Smooth muscle cell (in vitro differentiated cells): ENCODE measurements at regions not wholly inside any gene's neighbourhood (a gene's known extent, or its start where the extent isn't known, plus 50 kb on each side); places are given as distances from the start of the nearest gene placed in this dataset.

Source experiments
- DNase-seq: peaks from one replicate; lab custom pipeline; 2025; ENCODE audit not compliant: unreplicated experiment; lab: John Stamatoyannopoulos, UW
- H2AFZ ChIP-seq: fragments of 200-600 bp; sonication (generic); 2 replicates; pipeline ENCODE4 v1.6.0; 2016; ENCODE audit warnings: antibody characterized with exemption, low read depth, mild to moderate bottlenecking
- H3F3A ChIP-seq: fragments of 200-600 bp; sonication (generic); 2 replicates; pipeline ENCODE4 v1.6.0; 2017; ENCODE audit warnings: antibody characterized with exemption, low read depth
- H3K27ac ChIP-seq: fragments of 200-600 bp; sonication (generic); 2 replicates; pipeline ENCODE4 v1.5.1; 2016; ENCODE audit warnings: low read depth, mild to moderate bottlenecking
- H3K27me3 ChIP-seq: fragments of 200-600 bp; sonication (generic); 2 replicates; pipeline ENCODE4 v1.6.1; 2016; ENCODE audit warnings: low read depth, mild to moderate bottlenecking
- H3K36me3 ChIP-seq: fragments of 200-600 bp; sonication (generic); 2 replicates; pipeline ENCODE4 v1.5.1; 2016; ENCODE audit warnings: low read depth
- H3K4me1 ChIP-seq: fragments of 200-600 bp; sonication (generic); 2 replicates; pipeline ENCODE4 v1.5.1; 2016; ENCODE audit warnings: low read depth
- H3K4me2 ChIP-seq: fragments of 200-600 bp; sonication (generic); 2 replicates; pipeline ENCODE4 v1.6.0; 2016; ENCODE audit warnings: mild to moderate bottlenecking
- H3K4me3 ChIP-seq: fragments of 200-600 bp; sonication (generic); 2 replicates; pipeline ENCODE4 v1.5.1; 2016; ENCODE audit warnings: mild to moderate bottlenecking
- H3K79me2 ChIP-seq: fragments of 200-600 bp; sonication (generic); 2 replicates; pipeline ENCODE4 v1.6.0; 2016; ENCODE audit warnings: low read depth, mild to moderate bottlenecking
- H3K9ac ChIP-seq: fragments of 200-600 bp; sonication (generic); 2 replicates; pipeline ENCODE4 v1.6.0; 2016; ENCODE audit warnings: low read depth
- H3K9me3 ChIP-seq: fragments of 200-600 bp; sonication (generic); replicated peaks from 2 replicates; pipeline ENCODE4 v1.5.1; 2016; ENCODE audit warnings: low read depth
- H4K20me1 ChIP-seq: fragments of 200-600 bp; sonication (generic); 2 replicates; pipeline ENCODE4 v1.6.0; 2016; ENCODE audit warnings: low read depth
- CTCF ChIP-seq: fragments of 200-600 bp; sonication (generic); IDR thresholded peaks from 2 replicates; pipeline ENCODE4 v1.5.1; 2017; ENCODE audit warnings: borderline replicate concordance, mild to moderate bottlenecking, antibody characterized with exemption; ENCODE audit not compliant: insufficient read depth, poor library complexity, severe bottlenecking
- WGBS: methylation state at CpG from one replicate; pipeline ENCODE4 v1.1.7; 2016; ENCODE audit warnings: low lambda C conversion rate; 5-methylcytosine and 5-hydroxymethylcytosine counted together

GRCh38 chr16:85246973-85247372 lies 134.7 kb upstream of the CIBAR2 start:
- H3K4me3 ChIP-seq = no peak overlapping the region
- TF ChIP-seq CTCF = no peak

GRCh38 chr16:85248342-85248741 lies 136.1 kb upstream of the CIBAR2 start:
- Histone ChIP-seq H2AFZ (no peak overlapping the region), H3K4me1 (peaks cover 6% of the 10 kb centered on the region), H3K4me3 (no peak overlapping the region), H3K9ac (no peak overlapping the region), H3K79me2 (peaks cover 7% of the 10 kb centered on the region), H3K9me3 (no peaks in the 10 kb centered on the region), H4K20me1 (peaks cover 64% of the 10 kb centered on the region), H3K36me3 (no peaks in the 10 kb centered on the region), H3K4me2 (no peak overlapping the region), H3K27ac (no peak overlapping the region), H3K27me3 (no peaks in the 10 kb centered on the region), H3F3A (peaks cover 5% of the 10 kb centered on the region)
- no peak for DNase-seq
- TF ChIP-seq CTCF = no peak
- WGBS = 74% methylated on average over 5 of the region's 5 CpGs

More at GRCh38 chr16:85246973-85247372, 134.7 kb upstream of the CIBAR2 start:
- no peak overlapping the region for H3K9ac ChIP-seq
- H4K20me1 ChIP-seq = peaks cover 57% of the 10 kb centered on the region
- no peak overlapping the region for H3K4me2 ChIP-seq
- no peak overlapping the region for H3K27ac ChIP-seq
- H2AFZ ChIP-seq = no peak overlapping the region
- no peaks in the 10 kb centered on the region for H3F3A ChIP-seq
- DNase-seq = no peak
- no peaks in the 10 kb centered on the region for H3K36me3 ChIP-seq
- H3K9me3 ChIP-seq = no peaks in the 10 kb centered on the region
- H3K27me3 ChIP-seq = no peaks in the 10 kb centered on the region
- 75% methylated on average over 8 of the region's 8 CpGs for WGBS
- peaks cover 6% of the 10 kb centered on the region for H3K4me1 ChIP-seq
- H3K79me2 ChIP-seq = peaks cover 7% of the 10 kb centered on the region

- Histone ChIP-seq H4K20me1 (peaks cover 69% of the 10 kb centered on the region), H3F3A (peaks cover 5% of the 10 kb centered on the region), H3K4me3 (no peak overlapping the region), H3K27me3 (no peaks in the 10 kb centered on the region), H3K9ac (no peak overlapping the region), H3K4me2 (no peak overlapping the region), H3K36me3 (no peaks in the 10 kb centered on the region), H3K27ac (no peak overlapping the region), H3K79me2 (peaks cover 7% of the 10 kb centered on the region), H3K9me3 (no peaks in the 10 kb centered on the region), H2AFZ (no peak overlapping the region), H3K4me1 (peaks cover 6% of the 10 kb centered on the region)
- WGBS = 97% methylated on average over 7 of the region's 7 CpGs
- TF ChIP-seq CTCF = no peak
- DNase-seq = no peak
These were observed 136.6 kb upstream of the CIBAR2 start for GRCh38 chr16:85248857-85249256.

- no peaks in the 10 kb centered on the region for H3K27me3 ChIP-seq
- H2AFZ ChIP-seq = no peak overlapping the region
- no peak for DNase-seq
- peaks cover 77% of the 10 kb centered on the region for H4K20me1 ChIP-seq
- WGBS = 97% methylated on average over 30 of the region's 31 CpGs
- H3K9me3 ChIP-seq = no peaks in the 10 kb centered on the region
- TF ChIP-seq CTCF = no peak
- no peak overlapping the region for H3K4me3 ChIP-seq
- no peak overlapping the region for H3K4me2 ChIP-seq
- peaks cover 6% of the 10 kb centered on the region for H3K4me1 ChIP-seq
- H3F3A ChIP-seq = peaks cover 5% of the 10 kb centered on the region
- peaks cover 7% of the 10 kb centered on the region for H3K79me2 ChIP-seq
- no peaks in the 10 kb centered on the region for H3K36me3 ChIP-seq
- no peak overlapping the region for H3K9ac ChIP-seq
- no peak overlapping the region for H3K27ac ChIP-seq
These were observed 137.3 kb upstream of the CIBAR2 start for GRCh38 chr16:85249418-85250146.
